Body of pancreas (tissue), 4 donors: ENCODE measurements at regions not wholly inside any gene's neighbourhood (a gene's known extent, or its start where the extent isn't known, plus 50 kb on each side); places are given as distances from the start of the nearest gene placed in this dataset.

ENCODE experiments used
- ATAC-seq: fragments of 150-250 bp; one replicate; pipeline ENCODE4 v1.9.1; 2016
- DNase-seq, 4 donors: peaks; one replicate each; pipeline ENCODE4 v3.0.0-alpha.2; 2019
- H3K27ac ChIP-seq, 4 donors: fragments of 200-600 bp; sonication (generic); 1 replicate in 3 of 4; 2 replicates in 1 of 4; pipeline versions ENCODE4 v1.5.1 to v1.6.1; 2016 to 2019; ENCODE audit warnings: mild to moderate bottlenecking in 1 of 4, mixed read lengths in 1 of 4, moderate library complexity in 1 of 4
- H3K27me3 ChIP-seq, 2 donors: fragments of 200-600 bp; sonication (generic); one replicate each; pipeline ENCODE4 v1.6.0; 2016; ENCODE audit warnings: mild to moderate bottlenecking in 1 of 2
- H3K36me3 ChIP-seq, 2 donors: fragments of 200-600 bp; sonication (generic); replicated peaks in 1 of 2; 2 replicates each; pipeline ENCODE4 v1.5.1; 2016; ENCODE audit warnings: low read depth in 2 of 2; ENCODE audit not compliant: insufficient read depth in 1 of 2
- H3K4me1 ChIP-seq: fragments of 200-600 bp; sonication (generic); one replicate; pipeline ENCODE4 v1.6.0; 2016
- H3K4me3 ChIP-seq, 2 donors: fragments of 200-600 bp; sonication (generic); 1 replicate in 1 of 2; 2 replicates in 1 of 2; pipeline ENCODE4 v1.5.1; 2016 to 2019
- H3K9me3 ChIP-seq, 3 donors: fragments of 200-600 bp; sonication (generic); 1 replicate in 2 of 3; 2 replicates in 1 of 3; pipeline ENCODE4 v1.5.1; 2016
- CTCF ChIP-seq, 7 experiments: fragments of 450-650 bp in 4 of 7; fragments of 200-600 bp in 3 of 7; sonication (generic) in 3 of 7; IDR thresholded peaks; one replicate each; pipeline ENCODE4 v1.5.1; 2016 to 2019; ENCODE audit warnings: antibody characterized with exemption in 7 of 7
- POLR2A ChIP-seq, 3 donors: fragments of 450-650 bp; IDR thresholded peaks; one replicate each; pipeline ENCODE4 v1.6.1; 2016; ENCODE audit warnings: antibody characterized with exemption in 3 of 3, mild to moderate bottlenecking in 2 of 3
- WGBS, 2 donors: methylation state at CpG; one replicate each; pipeline ENCODE4 v1.1.5; 2017; 5-methylcytosine and 5-hydroxymethylcytosine counted together
- intact Hi-C: fragments of 100-400 bp; cut with DNase I; formaldehyde crosslinking; loops from one replicate; pipeline ENCODE4 v1.15.1; 2023

GRCh38 chr2:138445227-138445626, 56.3 kb upstream of the SPOPL start:
- no peak overlapping the region for H3K27ac ChIP-seq
- no peaks in the 10 kb centered on the region for H3K27me3 ChIP-seq
- H3K9me3 ChIP-seq, result no peaks in the 10 kb centered on the region
- ATAC-seq, result no peak
- 57 to 74% methylated on average over 1 of the region's 1 CpG for WGBS, 2 donors
- intact Hi-C loops, result no loop called here
- no peak for TF ChIP-seq POLR2A (IDR thresholded peaks at IDR 0.05)
- no peak for TF ChIP-seq CTCF (IDR thresholded peaks at IDR 0.05)
- no peaks in the 10 kb centered on the region for H3K36me3 ChIP-seq
- DNase-seq, result no peak
- no peak overlapping the region for H3K4me3 ChIP-seq
- H3K4me1 ChIP-seq, result peaks cover 8% of the 10 kb centered on the region

- H3K9me3 ChIP-seq, result no peaks in the 10 kb centered on the region
- DNase-seq, result no peak
- H3K27ac ChIP-seq, result no peak overlapping the region
- no peak for ATAC-seq
- intact Hi-C loops, result no loop called here
- TF ChIP-seq POLR2A (IDR thresholded peaks at IDR 0.05) (no peak), CTCF (IDR thresholded peaks at IDR 0.05) (no peak)
- H3K4me1 ChIP-seq, result peaks cover 8% of the 10 kb centered on the region
- no peak overlapping the region for H3K4me3 ChIP-seq
- 81 to 88% methylated on average over 5 of the region's 5 CpGs for WGBS, 2 donors
- H3K36me3 ChIP-seq, result no peaks in the 10 kb centered on the region
- no peaks in the 10 kb centered on the region for H3K27me3 ChIP-seq
Measured at GRCh38 chr2:138446043-138446442, 55.5 kb upstream of the SPOPL start.

GRCh38 chr2:138447889-138448570, 53.5 kb upstream of the SPOPL start:
- ATAC-seq, result no peak
- H3K27ac ChIP-seq, result no peak overlapping the region
- H3K9me3 ChIP-seq, result no peaks in the 10 kb centered on the region
- peaks cover 8% of the 10 kb centered on the region for H3K4me1 ChIP-seq
- WGBS, 2 donors, result 23 to 41% methylated on average over 2 of the region's 2 CpGs
- no peaks in the 10 kb centered on the region for H3K27me3 ChIP-seq
- DNase-seq, result no peak
- H3K36me3 ChIP-seq, result no peaks in the 10 kb centered on the region
- TF ChIP-seq POLR2A (IDR thresholded peaks at IDR 0.05), result no peak
- no peak for TF ChIP-seq CTCF (IDR thresholded peaks at IDR 0.05)
- no peak overlapping the region for H3K4me3 ChIP-seq
- intact Hi-C loops, result no loop called here
